ENCODE measurements at regions not wholly inside any gene's neighbourhood (a gene's known extent, or its start where the extent isn't known, plus 50 kb on each side); places are given as distances from the start of the nearest gene placed in this dataset.

DNA sequence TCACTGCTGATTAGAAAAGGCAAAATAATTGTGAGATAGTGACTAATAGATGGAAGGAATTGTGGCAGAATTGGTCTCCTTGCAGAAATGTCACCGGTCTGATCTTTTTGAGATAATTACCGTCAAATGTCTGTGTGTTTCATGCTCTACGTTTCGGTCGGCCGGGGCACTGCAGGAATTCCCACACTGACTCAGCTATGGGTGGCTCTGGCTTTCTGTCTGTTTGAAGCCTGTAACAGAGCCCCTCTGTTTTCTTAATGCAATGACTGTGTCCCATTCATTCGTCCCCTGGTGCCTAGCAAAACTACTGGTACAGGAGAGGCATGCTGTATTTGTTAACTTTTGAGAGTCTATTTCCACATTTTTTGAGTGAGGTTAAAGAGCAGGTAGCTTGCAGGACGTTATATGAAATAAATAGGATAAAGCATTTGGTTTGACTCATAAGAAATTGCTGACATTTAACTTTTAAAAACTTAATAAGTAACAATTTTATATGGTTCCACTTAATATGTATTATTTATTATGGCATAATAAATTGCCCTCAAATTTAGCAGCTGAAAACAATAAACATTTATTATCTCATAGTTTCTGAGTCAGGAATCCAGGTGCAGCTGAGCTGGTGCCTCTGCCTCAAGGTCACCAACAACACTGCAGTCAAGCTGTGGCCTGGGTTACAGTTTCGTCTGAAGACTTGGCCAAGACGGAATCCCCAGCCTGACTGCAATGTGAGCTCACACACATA, 53.3 kb upstream of the CTBP2 start:
- no peak for DNase-seq

DNA sequence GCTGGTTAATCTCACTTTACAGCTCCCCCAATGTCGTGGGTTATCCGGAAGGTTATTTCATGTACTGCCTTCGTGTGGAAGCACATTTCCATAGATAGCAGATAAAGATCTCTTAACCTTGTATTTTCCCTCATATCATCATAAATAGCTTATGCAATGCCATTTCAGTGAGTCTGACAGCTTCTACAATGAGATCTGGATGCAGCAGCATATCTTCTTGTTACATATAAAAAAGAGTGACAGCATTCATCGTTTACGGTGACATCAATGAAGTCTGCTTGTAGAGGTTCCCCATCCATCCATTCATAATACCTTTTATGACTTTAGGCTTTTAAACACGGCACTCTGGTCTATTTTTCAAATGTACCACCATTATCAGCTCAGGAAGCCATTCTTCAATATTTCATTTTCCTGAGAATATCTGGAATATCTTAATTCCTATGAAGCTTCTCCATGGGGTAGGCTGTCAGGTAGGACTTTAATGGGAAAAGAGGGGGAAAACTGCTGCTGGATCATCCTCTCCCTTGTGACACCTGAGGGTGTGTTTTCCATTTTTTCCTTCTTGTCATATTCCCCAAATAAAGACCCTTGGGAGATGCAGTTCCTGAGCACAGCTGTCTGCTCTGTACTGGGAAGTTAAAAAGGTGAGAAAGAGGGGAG, 51.9 kb upstream of the CTBP2 start:
- DNase-seq: no peak
